Esophagus muscularis mucosa (tissue), 3 donors: ENCODE measurements at regions not wholly inside any gene's neighbourhood (a gene's known extent, or its start where the extent isn't known, plus 50 kb on each side); places are given as distances from the start of the nearest gene placed in this dataset.

Experiments
- POLR2A ChIP-seq: fragments of 450-650 bp; IDR thresholded peaks from one replicate; pipeline ENCODE4 v1.6.1; 2017; ENCODE audit warnings: antibody characterized with exemption, moderate library complexity, mild to moderate bottlenecking, low read depth
- TF ChIP-seq, protein P1 (sequence below), 3 experiments: fragments of 200-600 bp in 2 of 3; fragments of 450-650 bp in 1 of 3; sonication (generic) in 2 of 3; IDR thresholded peaks; one replicate each; pipeline ENCODE4 v1.5.1; 2017 to 2019; ENCODE audit warnings: antibody characterized with exemption in 3 of 3, mild to moderate bottlenecking in 2 of 3, moderate library complexity in 1 of 3

DNA sequence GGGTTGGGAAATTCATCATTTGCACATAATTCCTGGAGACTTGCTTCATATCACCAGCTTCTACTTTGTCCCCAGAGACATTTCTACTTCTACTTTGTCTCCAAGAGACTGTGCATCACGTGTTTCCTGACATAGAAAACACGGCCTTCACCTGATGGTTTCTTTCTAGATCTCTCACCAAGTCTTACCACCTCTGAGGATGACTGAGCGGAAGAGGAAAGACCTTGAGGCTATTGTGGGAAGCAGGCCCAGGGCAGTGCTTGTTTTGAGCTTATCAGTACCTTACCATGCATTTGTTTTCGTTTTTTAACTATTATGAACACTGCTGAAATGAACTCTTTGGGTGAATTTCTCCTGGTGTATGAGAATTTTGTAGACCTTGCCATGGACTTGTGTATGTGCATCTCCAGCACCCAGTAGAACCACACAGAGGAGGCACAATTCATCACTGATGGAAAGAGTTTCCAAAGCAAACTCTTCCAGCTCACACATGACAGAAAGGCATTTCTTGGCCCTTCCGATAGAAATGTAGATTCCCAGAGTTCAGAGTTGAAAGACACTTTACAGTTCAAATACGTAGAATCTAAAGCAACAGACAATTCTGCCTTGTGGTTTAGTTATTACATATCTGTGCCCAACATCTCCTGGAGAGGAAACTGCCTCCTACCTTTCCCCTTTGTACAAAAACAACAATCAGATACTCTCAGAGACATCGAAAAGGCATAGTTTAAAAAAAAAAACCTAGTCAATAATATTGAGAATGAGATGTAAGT, 434.7 kb downstream of the FUT8 start:
- TF ChIP-seq, protein P1, sequence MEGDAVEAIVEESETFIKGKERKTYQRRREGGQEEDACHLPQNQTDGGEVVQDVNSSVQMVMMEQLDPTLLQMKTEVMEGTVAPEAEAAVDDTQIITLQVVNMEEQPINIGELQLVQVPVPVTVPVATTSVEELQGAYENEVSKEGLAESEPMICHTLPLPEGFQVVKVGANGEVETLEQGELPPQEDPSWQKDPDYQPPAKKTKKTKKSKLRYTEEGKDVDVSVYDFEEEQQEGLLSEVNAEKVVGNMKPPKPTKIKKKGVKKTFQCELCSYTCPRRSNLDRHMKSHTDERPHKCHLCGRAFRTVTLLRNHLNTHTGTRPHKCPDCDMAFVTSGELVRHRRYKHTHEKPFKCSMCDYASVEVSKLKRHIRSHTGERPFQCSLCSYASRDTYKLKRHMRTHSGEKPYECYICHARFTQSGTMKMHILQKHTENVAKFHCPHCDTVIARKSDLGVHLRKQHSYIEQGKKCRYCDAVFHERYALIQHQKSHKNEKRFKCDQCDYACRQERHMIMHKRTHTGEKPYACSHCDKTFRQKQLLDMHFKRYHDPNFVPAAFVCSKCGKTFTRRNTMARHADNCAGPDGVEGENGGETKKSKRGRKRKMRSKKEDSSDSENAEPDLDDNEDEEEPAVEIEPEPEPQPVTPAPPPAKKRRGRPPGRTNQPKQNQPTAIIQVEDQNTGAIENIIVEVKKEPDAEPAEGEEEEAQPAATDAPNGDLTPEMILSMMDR (IDR thresholded peaks at IDR 0.05), result no peak
- TF ChIP-seq POLR2A, result no peak
